ENCODE measurements at regions not wholly inside any gene's neighbourhood (a gene's known extent, or its start where the extent isn't known, plus 50 kb on each side); places are given as distances from the start of the nearest gene placed in this dataset.
"Not testable (repeated sequence)": the region's sequence is repeated elsewhere in the genome, so short reads cannot be mapped to it uniquely, and the experiment has no call there.

- DNase-seq, result peak; percentile 75
Observed at GRCh38 chrX:1009771-1010170, 202.7 kb downstream of the CRLF2 start.

GRCh38 chrX:1006156-1006730 lies 206.2 kb downstream of the CRLF2 start:
- no peak for DNase-seq

- no peak for DNase-seq
Observed at GRCh38 chrX:1002611-1003010, 209.8 kb downstream of the CRLF2 start.

- peak; percentile 44 for DNase-seq
Observed at GRCh38 chrX:997631-998137, 214.8 kb downstream of the CRLF2 start.

- DNase-seq, result no peak
Observed at GRCh38 chrX:994780-995179, 217.7 kb downstream of the CRLF2 start.

GRCh38 chrX:989959-990510 lies 222.4 kb downstream of the CRLF2 start:
- peak; percentile 93 for DNase-seq

GRCh38 chrX:988530-988929 lies 223.9 kb downstream of the CRLF2 start:
- not testable (repeated sequence) for DNase-seq

GRCh38 chrX:981791-982626 lies 230.4 kb downstream of the CRLF2 start:
- no peak for DNase-seq

GRCh38 chrX:980587-981235 lies 231.7 kb downstream of the CRLF2 start:
- no peak for DNase-seq

GRCh38 chrX:979127-979526 lies 233.3 kb downstream of the CRLF2 start:
- DNase-seq, result not testable (repeated sequence)

GRCh38 chrX:973010-973632 lies 239.3 kb downstream of the CRLF2 start:
- DNase-seq, result no peak

GRCh38 chrX:968148-968965 lies 244.1 kb downstream of the CRLF2 start:
- DNase-seq, result peak; percentile 72

- DNase-seq, result no peak
Observed at GRCh38 chrX:966396-967070, 245.9 kb downstream of the CRLF2 start.

GRCh38 chrX:964831-965416 lies 247.5 kb downstream of the CRLF2 start:
- DNase-seq, result no peak

- no peak for DNase-seq
Observed at GRCh38 chrX:960821-961220, 251.6 kb downstream of the CRLF2 start.

GRCh38 chrX:959595-959994 lies 252.9 kb downstream of the CRLF2 start:
- DNase-seq, result no peak

- DNase-seq, result not testable (repeated sequence)
Observed at GRCh38 chrX:955168-955781, 257.2 kb downstream of the CRLF2 start.

GRCh38 chrX:953879-954482 lies 258.5 kb downstream of the CRLF2 start:
- no peak for DNase-seq

- no peak for DNase-seq
Observed at GRCh38 chrX:952816-953215, 259.6 kb downstream of the CRLF2 start.

GRCh38 chrX:947262-947661 lies 265.2 kb downstream of the CRLF2 start:
- not testable (repeated sequence) for DNase-seq
